Stimulated activated effector memory CD8-positive, alpha-beta T cell treated with anti-CD3 and anti-CD28 coated beads, Interleukin-12 subunit alpha, Interleukin-12 subunit beta, amount 100 ng/mL, for 72 hours (primary cell): ENCODE measurements at regions not wholly inside any gene's neighbourhood (a gene's known extent, or its start where the extent isn't known, plus 50 kb on each side); places are given as distances from the start of the nearest gene placed in this dataset.
"Not testable (repeated sequence)": the region's sequence is repeated elsewhere in the genome, so short reads cannot be mapped to it uniquely, and the experiment has no call there.

Experiments
- ATAC-seq: fragments of 150-1000 bp; cut with Tn5 transposase; 2 replicates; pipeline ENCODE4 v1.10.0; 2021
- DNase-seq, 2 donors: peaks; one replicate each; pipeline ENCODE4 v3.0.0; 2021 to 2022; ENCODE audit warnings: low spot score in 2 of 2
- H3K27ac Mint-ChIP-seq: one replicate; pipeline ENCODE4 v1.8.0; 2022; ENCODE audit warnings: mild to moderate bottlenecking, mixed read lengths
- H3K36me3 Mint-ChIP-seq: one replicate; pipeline ENCODE4 v1.8.0; 2022; ENCODE audit warnings: mild to moderate bottlenecking, mixed read lengths
- H3K4me1 Mint-ChIP-seq: one replicate; pipeline ENCODE4 v1.8.0; 2022; ENCODE audit warnings: mixed read lengths
- H3K4me3 Mint-ChIP-seq: one replicate; pipeline ENCODE4 v1.8.0; 2022; ENCODE audit warnings: mild to moderate bottlenecking, mixed read lengths
- H3K9me3 Mint-ChIP-seq: one replicate; pipeline ENCODE4 v1.8.0; 2022; ENCODE audit warnings: mixed read lengths

GRCh38 chr6:118708744-118709143, 57.4 kb upstream of the CEP85L start:
- Mint-ChIP-seq H3K27ac (peak overlapping the region; percentile 98), H3K9me3 (no peaks in the 10 kb centered on the region), H3K4me1 (peaks cover 72% of the 10 kb centered on the region), H3K36me3 (peaks cover 35% of the 10 kb centered on the region), H3K4me3 (peak overlapping the region; percentile 94)
- DNase-seq, result no peak
- no peak for ATAC-seq

GRCh38 chr6:118708055-118708454, 56.7 kb upstream of the CEP85L start:
- H3K9me3 Mint-ChIP-seq, result no peaks in the 10 kb centered on the region
- no peak for ATAC-seq
- H3K27ac Mint-ChIP-seq, result peak overlapping the region; percentile 98
- H3K4me1 Mint-ChIP-seq, result peaks cover 66% of the 10 kb centered on the region
- H3K4me3 Mint-ChIP-seq, result peak overlapping the region; percentile 94
- peaks cover 35% of the 10 kb centered on the region for H3K36me3 Mint-ChIP-seq
- DNase-seq, result no peak

GRCh38 chr6:118706702-118707101, 55.3 kb upstream of the CEP85L start:
- peaks cover 58% of the 10 kb centered on the region for H3K4me1 Mint-ChIP-seq
- no peaks in the 10 kb centered on the region for H3K9me3 Mint-ChIP-seq
- H3K36me3 Mint-ChIP-seq, result peaks cover 37% of the 10 kb centered on the region
- no peak for DNase-seq
- ATAC-seq, result no peak
- H3K4me3 Mint-ChIP-seq, result peak overlapping the region; percentile 94
- peak overlapping the region; percentile 90 for H3K27ac Mint-ChIP-seq

DNA sequence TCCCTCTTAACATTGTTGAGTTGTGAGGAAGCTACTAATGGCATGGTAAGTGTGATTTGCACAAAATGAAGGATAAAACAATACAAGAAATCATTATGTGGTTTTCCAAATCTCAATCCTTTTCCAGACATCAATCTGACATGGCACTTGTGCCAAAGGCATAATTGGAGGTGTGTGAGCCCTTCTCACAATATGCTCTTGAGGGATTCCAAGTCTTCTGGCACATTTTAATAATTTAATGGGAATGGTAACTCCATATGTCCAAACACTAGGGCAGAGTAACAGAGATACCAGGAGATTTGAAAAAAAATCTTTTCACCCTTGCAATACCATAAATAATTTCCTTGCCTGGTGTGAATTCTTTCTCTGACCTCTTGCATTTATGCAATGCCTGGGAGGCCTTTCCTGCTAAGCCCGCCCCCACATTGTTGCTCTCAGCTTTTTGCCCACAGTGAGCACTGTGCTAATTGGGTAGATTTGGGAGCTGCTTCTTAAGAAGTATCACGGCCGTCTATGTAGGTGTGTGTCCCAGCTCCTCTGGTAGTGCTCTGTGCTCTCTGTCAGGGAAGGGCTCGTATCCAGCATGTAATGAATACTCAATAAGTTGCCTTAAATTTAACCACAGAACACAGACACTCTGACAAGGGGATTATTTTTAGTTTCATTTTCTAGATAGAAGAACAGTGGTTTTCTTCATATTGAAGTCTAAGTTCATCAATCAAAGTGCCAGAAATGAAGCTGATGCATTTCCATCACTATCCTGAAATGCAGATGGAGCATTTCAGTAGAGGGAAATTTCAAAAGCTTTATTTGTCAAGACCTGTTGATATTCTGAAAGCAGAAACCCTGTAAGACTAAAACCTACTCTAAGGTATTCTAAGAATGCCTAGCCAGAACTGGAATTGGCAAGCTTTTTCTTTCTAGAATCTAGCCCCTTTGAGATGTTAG, 54.4 kb upstream of the CEP85L start:
- Mint-ChIP-seq H3K4me1 (peaks cover 59% of the 10 kb centered on the region), H3K36me3 (peaks cover 44% of the 10 kb centered on the region), H3K9me3 (no peaks in the 10 kb centered on the region), H3K27ac (peak overlapping the region; percentile 90), H3K4me3 (peak overlapping the region; percentile 94)
- peak; percentile 24 for ATAC-seq
- DNase-seq, result no peak

DNA sequence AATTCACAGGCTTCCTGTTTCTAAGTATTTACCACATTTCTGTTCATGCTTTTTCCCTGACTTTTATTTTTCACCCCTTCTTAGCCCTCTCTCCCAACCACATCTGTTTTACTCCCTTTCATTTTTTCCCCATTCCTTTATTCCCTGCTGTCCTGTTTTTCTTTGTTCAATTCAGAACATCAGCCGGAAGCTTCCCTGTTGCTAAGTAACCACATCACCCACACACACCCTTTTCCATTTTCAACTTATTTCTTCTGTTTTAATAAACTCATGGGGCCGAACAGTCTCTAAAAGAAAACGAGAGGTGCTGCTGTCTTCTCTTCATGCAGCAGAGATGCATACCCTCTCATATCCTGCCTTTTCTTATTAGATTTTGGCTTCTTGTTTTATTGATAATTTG, 53.5 kb upstream of the CEP85L start:
- H3K9me3 Mint-ChIP-seq, result no peaks in the 10 kb centered on the region
- ATAC-seq, result no peak
- peaks cover 40% of the 10 kb centered on the region for H3K36me3 Mint-ChIP-seq
- peak overlapping the region; percentile 94 for H3K4me3 Mint-ChIP-seq
- H3K4me1 Mint-ChIP-seq, result peaks cover 61% of the 10 kb centered on the region
- H3K27ac Mint-ChIP-seq, result peak overlapping the region; percentile 83
- DNase-seq, result no peak

- peaks cover 38% of the 10 kb centered on the region for H3K4me1 Mint-ChIP-seq
- not testable (repeated sequence) for ATAC-seq, H3K4me3 Mint-ChIP-seq, H3K9me3 Mint-ChIP-seq, H3K27ac Mint-ChIP-seq, DNase-seq
- peaks cover 16% of the 10 kb centered on the region for H3K36me3 Mint-ChIP-seq
These were observed 49.9 kb upstream of the CEP85L start for GRCh38 chr6:118701260-118701659.
